ENCODE measurements at regions not wholly inside any gene's neighbourhood (a gene's known extent, or its start where the extent isn't known, plus 50 kb on each side); places are given as distances from the start of the nearest gene placed in this dataset.

- no peak for DNase-seq (ENCODE audit: extremely low read depth in 1 of 2, low read depth in 1 of 2)
Observed at GRCh38 chr19:20250627-20251026, 83.6 kb downstream of the ZNF486 start.

- no peak for DNase-seq (ENCODE audit: extremely low read depth in 1 of 2, low read depth in 1 of 2)
Observed at GRCh38 chr19:20250121-20250520, 83.1 kb downstream of the ZNF486 start.
